HG03558 (cell line): ENCODE measurements at regions not wholly inside any gene's neighbourhood (a gene's known extent, or its start where the extent isn't known, plus 50 kb on each side); places are given as distances from the start of the nearest gene placed in this dataset.
"Not testable (repeated sequence)": the region's sequence is repeated elsewhere in the genome, so short reads cannot be mapped to it uniquely, and the experiment has no call there.

Experiments used
- ATAC-seq: cut with Tn5 transposase; IDR thresholded peaks from one replicate; pipeline ENCODE4 v1.9.1; 2021; ENCODE audit warnings: moderate number of reproducible peaks; ENCODE audit not compliant: unreplicated experiment; ENCODE audit errors: extremely low read depth

DNA sequence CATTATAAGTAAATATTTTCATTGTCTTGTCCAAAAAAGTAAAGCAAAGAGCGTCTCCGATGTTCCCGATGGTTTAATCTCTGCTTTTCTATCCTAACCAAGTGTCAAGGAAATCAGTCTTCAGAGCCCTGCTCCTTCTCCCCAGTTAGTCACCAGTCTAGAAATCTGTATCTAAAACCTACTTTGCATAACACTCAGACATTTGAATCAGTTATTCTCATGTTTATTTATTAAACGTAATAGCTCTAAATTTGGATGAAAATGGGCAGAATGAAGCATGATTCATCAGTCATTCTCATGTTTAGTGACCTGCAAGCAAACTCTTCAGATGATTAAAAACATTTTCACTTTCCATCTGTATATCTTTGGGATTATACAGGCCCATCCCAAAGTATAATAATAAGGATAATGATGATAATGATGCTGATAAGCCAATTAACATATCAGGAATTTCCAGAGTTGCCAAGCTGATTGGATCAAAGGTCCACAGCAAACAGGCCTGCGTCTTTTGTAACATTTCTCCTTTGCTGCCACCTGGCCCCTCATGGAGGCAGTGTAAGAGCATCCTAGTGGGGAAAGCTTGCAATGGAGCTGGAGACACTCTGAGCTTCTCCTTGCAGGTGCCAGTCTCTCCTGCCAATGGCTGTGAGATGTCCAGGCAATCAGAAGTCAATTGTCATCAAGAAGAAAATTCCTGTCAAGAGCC lies 273.9 kb downstream of the IGSF11 start:
- no peak for ATAC-seq

DNA sequence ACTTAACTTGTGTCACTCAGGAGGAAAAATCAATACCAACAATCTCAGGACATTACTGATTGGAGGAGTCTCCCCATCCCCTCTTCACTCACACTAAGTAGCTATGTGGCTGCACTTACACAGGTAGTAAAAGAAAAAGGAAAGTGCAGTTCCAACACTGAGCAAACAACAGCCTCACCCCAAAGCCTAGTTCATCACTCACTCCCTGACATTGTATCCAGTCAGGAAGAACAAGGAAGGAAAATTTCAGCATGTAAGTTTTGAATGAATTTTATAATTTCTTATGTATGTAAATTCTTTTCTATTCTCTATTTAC lies 273.4 kb downstream of the IGSF11 start:
- no peak for ATAC-seq

DNA sequence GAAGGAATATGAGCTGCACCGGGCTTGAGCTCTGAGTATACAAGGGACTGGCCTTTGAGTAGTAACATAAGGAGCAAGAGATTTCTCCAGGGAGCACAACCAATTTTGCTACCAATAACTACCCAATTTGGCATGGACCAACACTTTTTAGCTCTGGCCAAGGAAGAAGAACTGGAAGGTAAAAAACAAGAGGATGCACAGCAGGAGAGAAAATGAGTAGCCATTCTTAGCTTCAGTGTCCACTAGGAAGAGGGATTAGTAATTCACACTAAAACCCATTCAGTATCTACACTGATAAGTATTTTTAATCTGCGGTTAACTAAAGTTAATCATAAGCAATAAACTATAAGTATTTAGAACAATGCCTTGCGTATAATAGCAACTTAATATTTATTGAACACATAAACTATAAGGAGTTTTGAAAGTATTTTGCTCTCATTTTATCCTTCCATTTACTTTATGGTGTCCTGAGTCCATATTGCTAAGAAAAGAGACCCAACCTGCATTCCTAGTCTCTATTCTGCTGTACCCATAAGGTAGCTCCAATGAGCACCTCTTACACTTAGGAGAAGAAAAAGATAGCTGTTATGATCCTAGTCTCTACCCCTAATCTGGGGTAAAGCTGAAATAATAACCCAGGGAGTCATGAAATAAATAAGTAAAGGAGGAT lies 268.9 kb downstream of the IGSF11 start:
- no peak for ATAC-seq

DNA sequence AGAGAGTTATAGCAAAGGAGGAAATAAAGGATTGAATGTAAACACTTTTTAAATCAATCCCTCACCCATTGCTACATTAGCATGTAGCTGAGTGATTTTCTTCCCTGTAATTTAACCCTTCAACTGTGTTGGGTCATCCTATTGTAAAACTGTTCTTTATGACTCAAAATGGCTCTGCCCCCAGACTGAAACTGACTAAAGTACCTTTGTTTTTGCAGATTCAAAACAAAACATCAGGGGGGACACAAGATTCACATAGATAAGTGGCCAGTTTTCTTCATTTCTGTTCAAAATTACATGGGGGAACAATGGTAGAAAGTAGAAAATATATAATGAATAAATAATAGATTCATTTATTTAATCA lies 268.4 kb downstream of the IGSF11 start:
- no peak for ATAC-seq

DNA sequence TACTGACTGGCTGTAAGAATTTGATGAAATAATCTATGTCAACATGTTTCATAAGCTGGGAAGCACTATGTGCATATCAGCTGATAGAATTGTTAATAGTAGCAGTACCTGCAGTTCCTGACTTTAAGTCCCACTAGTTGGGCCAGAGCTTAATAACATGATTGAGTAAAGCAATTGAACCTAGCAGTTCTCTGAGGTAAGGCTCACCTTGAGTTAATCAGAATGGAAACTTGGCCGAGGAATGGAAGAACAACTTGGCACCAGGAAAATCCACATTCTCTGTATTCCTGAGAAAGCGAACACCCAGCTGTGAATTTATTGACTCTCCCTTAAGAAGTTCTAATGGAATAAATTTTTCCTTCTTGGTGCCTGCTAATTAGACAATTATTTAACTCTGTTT lies 262.6 kb downstream of the IGSF11 start:
- ATAC-seq: no peak

DNA sequence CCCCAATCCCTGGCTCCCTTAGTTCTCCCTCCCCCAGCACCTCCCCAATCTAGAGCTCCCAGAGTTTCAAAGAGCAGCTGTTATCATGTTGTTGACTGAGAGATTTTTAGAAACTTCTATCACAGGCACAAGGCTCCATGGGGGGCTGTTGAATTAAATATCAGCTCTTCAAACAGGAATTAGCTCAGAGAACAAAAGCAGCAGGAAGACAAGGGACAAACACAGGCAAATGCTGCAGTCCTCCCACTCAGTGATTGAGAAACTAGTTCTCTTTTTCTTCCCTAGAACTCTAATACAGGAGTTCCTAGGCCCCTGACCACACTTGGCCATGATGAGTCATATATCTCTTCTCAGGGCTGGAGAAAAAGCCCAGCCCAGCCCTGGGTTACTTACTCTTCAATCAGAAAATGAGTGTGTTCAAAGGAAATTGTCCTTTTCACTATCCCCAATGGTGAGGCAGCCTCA lies 262.1 kb downstream of the IGSF11 start:
- ATAC-seq: peak; percentile 92

DNA sequence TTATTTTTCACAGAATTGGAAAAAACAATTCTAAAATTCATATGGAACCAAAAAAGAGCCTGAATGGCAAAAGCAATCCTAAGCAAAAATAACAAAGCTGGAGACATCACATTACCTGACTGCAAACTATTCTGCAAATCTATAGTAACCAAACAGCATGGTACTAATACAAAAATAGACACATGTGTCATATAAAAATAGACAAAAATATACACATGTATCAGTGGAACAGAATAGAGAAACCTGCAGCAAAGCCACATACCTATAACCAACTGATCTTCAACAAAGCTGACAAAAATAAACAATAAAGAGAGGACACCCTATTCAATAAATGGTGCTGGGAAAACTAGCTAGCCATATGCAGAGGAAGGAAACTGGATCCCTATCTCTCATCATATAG lies 259.6 kb downstream of the IGSF11 start:
- ATAC-seq: no peak

DNA sequence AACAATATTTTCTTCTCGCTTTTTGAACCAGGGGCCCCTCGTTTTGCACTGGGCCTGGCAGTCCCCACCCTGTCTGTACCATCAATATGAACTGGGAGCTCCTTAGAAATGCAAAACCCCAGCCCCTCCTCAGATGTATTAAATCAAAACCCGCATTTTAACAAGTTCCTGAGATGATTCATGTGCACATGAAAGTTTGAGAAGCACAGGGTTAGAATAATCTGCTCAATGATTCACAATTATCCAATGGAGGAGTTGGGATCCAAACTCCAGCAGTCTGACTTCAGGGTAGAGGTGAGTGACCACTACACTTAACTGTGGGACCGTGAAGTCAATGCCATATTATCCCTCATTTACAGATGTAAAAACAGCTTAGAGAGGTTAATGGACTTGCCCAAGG lies 256.4 kb downstream of the IGSF11 start:
- no peak for ATAC-seq

DNA sequence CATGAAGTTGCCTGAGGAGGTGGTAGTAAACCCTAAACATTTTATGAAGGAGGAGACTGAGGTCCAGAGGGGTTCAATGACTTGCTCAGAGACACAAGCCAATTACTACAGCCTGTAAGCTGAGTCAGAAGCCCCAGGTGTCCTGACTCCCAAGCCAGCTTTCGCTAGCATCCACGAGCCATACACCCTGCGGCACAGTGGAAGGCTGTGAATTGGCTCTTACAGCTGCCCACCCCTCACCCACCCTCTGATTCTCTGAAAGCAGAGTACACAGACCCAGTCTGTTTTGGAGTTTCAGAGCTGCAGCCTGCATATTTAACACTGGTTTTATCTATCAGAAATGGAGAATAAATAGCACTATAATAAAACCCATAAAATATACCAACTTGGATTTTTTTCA lies 253.4 kb downstream of the IGSF11 start:
- ATAC-seq: no peak

DNA sequence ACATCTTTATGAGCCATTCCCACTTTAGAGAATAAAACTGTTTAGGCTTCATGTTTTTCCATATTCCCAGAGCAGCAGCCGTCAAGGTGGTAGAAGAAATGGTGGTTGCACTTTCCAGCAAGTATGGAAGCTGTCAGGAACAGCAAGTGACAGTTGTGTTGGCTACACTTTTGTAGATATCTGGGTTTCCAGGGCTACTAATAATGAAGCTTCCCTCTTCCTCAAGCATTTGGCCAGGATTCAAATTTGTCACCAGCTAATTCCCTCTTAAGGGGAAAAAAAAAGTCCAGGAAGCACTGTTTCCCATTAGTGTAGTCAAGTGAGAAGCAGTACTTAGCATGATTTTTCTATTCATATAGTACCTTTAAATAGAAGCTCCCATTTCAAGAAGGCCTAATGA lies 252.8 kb downstream of the IGSF11 start:
- ATAC-seq: no peak

DNA sequence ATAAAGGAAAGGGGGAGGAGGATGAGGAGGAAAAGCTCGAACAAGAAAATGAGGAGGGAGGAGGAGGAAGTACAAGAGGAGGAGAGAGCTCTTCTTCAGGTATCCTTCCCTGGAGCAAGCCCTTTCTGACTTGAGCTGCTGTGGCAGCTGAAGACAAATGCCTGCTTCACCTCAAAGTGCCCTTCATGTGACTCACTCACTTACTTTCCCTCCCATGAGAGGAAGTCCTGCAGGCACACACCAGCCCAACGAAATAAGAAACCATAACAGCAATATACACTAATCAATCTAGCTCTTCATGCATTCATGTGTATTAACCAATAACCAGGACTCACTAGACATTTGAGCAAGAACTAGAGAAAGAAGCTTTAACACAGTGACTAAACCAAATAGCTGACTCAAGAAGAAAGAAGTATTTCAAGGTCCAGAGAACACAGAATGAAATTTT lies 251.9 kb downstream of the IGSF11 start:
- ATAC-seq: peak; percentile 91

DNA sequence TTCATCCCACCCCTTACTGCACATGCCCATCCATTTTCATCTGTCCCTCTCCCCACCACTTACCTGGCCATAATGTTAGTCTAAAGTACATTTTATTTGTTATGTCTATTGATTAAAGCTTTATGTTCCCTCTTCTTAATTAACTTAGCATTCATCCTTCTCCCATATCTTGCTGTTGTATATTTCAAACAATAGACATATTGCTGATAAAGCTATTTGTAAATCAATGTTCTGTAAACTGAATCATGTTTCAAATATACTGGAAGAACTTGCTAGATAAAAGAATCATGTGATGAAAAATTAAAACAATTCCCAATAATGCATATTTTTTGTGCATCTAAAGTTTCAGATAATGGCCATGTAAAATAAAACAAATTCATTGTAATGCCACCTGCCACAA lies 249.2 kb downstream of the IGSF11 start:
- ATAC-seq: no peak

DNA sequence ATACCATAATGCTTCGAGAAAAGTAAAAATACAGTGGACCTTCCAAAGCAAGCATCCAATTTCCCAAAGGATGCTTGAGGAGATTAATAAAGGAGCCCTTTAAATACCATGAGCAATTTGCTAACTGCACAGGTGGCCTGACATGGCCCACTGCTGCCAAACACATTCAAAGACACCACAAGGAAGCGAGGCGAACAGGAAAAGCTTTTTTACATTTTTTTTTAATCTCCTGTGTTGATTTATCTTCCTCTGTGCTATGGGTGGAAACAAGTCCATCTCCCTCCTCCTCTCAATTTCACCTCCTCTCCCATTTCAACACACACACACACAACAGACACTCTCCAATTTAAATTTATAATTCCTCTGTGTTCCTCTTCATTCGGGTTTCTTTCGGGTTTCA lies 243.4 kb downstream of the IGSF11 start:
- ATAC-seq: no peak

DNA sequence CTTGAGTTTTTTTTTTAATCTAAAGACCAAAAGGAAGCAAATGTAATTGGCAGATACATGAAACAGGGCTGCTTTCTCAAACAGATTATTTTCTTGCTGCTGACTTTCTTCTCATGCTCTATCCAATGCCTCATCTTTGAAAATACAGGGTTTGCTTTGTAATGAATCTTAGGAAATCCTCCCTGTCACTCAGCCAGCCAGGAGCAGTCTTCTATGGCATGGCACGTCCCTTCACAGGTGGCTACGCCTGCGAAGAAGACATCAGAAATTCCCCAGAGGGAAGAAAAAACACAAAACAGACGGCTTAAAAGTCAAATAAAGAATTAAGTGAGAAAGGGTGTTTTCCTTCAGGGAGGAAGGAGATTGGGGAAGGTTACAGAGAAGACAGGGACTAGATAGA lies 242.5 kb downstream of the IGSF11 start:
- no peak for ATAC-seq

DNA sequence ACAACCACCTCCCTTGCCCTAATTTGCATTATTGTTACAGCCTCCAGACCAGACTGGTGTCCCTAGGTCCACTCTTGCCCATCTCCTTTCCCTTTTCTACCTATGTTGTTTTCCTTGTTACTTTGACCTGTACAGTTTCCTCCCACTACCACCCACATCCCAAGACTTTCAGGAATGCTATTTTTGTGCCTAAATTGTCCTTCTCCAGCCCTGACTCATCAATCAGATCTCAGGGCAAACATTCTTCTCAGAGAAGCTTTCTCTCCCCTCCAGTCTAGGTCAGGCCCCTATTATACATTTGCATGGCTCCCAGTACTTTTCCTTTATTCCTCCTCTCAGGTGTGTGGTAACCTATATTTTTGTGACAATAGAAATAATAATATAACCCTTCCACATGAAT lies 241.5 kb downstream of the IGSF11 start:
- no peak for ATAC-seq

DNA sequence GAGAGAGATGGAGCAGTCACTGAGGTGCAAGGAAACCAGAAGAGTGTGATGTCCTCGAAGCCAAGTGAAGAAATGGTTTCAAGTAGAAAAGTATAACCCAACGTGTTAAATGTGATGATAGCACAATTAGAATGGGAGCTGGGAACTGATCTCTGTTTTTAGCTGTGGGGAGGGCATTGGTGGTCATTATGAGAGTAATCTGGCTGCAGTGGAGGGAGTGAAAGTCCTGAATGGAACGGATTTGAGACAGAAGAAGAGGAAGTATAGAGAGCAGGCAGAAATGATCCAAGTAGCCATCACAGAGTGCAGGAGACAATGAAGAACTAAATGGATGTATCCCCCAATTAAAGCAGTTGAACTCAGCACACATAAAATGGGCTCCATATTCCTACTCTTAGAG lies 235.3 kb downstream of the IGSF11 start:
- ATAC-seq: no peak

DNA sequence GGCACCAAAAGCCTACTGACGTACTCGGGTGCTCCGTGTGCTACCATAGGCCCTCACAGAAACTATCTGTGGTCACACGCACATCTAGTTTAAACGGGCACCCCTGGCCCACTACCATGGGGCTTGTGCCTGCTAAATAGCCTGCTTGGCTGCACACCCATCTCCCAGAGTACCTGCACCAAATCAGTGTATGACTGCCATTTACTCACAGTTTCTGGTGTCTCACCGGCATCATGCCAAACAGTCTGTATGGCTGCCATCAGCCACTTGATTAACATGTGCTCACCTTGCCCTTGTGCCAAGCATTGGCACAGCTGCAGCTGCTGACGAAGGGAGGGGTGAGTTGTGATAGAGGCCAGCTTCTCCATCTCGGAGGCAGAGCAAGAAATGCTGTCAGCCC lies 232.7 kb downstream of the IGSF11 start:
- no peak for ATAC-seq

DNA sequence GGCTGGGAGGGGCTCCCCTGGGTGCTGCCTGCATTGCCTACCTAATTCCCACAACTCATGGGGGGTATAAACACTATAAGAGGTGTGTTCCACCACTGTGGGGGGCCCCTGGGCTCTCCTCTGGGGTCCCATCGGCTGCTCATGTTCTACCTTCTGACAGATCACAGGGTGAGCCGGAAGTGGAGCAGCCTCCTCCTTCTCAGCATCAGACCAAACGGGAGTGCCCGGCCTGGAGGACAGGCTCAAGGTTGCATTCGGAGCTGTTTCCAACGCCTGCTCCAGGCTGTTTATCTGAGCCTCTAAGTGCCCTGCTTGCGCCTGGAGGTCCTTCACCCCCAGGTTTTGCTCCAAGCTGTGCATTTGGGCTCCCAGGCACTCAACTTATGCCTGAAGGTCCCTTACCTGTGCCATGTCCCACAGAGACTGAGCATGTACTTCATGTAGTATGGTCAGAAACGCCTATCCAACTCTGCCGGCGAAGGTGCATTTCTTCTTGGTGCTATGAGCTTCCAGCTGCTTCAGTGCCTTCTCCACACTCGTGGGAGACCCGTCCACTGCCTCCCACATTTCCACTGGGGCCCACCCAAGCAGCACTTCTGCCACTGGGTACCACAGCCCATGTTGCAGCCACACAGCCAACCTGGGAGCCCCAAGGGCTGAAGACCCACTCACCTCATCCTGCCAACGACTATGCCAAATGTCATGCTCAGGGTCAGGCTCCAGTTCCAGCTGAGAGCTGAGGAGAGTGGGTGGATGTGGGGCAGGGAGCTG lies 232.1 kb downstream of the IGSF11 start:
- ATAC-seq: no peak

DNA sequence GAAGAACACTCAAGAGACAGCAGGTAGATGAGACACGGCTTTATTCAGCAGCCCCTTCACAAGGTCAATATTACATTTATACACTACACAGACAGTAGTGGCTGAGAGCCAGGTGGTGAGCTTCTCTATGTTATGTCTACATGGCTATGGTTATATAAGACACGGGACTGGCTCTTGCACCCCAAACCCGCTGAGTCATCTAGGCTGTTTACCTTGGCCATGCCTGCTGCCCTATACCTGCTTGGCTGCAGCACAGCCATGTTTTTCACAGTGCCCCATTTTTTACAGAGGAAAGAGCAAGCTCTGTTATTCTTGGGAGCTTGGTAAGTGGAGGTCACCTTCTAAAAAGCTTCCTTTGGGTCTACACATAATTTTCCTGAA lies 231.6 kb downstream of the IGSF11 start:
- no peak for ATAC-seq

DNA sequence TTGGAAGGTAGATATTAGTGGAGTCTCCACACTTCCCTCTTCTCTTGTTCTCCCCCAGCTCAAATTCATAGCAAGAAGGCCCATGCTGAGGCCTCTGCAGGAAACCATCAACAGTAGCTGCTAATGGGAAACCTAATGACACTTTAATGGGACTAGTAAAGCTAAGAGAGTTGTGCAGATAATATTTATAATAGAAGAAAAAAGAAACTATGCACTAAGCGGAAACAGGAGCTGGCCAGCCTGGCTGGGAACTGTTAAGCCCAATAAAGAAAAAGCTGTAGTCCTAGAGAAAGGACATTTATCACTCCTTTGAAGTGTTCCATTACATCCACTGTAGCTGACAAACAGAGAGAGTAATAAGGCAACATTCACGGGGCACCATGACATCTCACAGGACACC lies 229.6 kb downstream of the IGSF11 start:
- ATAC-seq: no peak

DNA sequence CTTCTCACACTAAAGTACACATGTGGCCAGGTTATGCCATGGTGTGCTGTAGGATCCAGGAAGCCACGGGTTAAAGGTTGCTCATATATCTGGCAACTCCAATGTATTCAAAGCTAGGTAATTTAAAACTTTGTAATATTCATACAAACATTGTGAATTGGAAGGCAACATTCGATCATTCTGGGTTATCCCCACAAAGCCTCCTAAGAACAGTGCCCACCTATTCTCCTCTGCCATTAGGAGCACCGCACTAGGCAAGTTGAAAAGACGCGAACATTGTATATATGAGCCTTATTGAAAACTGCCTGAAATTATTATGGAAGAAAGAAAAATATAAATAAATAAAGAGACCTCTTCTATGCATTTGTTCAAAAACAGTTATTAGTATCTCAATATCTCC lies 228.2 kb downstream of the IGSF11 start:
- ATAC-seq: no peak

DNA sequence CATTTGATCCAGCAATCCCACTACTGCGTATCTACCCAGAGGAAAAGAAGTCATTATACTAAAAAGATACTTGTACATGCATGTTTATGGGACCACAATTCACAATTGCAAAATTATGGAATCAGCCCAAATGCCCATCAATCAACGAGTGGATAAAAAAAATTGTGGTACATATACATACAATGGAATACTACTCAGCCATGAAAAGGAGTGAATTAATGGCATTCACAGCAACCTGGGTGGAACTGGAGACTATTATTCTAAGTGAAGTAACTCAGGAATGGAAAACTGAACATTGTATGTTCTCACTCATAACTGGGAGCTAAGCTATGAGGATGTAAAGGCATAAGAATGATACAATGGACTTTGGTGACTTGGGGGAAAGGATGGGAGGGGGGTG lies 227.3 kb downstream of the IGSF11 start:
- not testable (repeated sequence) for ATAC-seq
